SK-N-SH treated with all-trans-retinoic acid at 6 μM for 48 hours (cell line): ENCODE measurements at regions not wholly inside any gene's neighbourhood (a gene's known extent, or its start where the extent isn't known, plus 50 kb on each side); places are given as distances from the start of the nearest gene placed in this dataset.

Experiments
- ATAC-seq: fragments of 200-7000 bp; cut with Tn5 transposase; 3 replicates; pipeline ENCODE4 v1.9.1; 2020; ENCODE audit warnings: mild to moderate bottlenecking, moderate library complexity
- ARNTL ChIP-seq: fragments of 450-650 bp; formaldehyde crosslinking; IDR thresholded peaks from 2 replicates; pipeline ENCODE4 v1.5.0; 2020; ENCODE audit warnings: low read depth, mild to moderate bottlenecking, moderate library complexity, borderline replicate concordance
- BACH2 ChIP-seq: fragments of 250-450 bp; sonication (Bioruptor Pico); IDR thresholded peaks from 2 replicates; pipeline ENCODE4 v1.9.0; 2021; ENCODE audit warnings: mild to moderate bottlenecking, borderline replicate concordance
- CSDC2 ChIP-seq: fragments of 250-450 bp; sonication (Bioruptor Pico); IDR thresholded peaks from 2 replicates; pipeline ENCODE4 v1.5.0; 2020; ENCODE audit warnings: mild to moderate bottlenecking, moderate library complexity
- ESRRG ChIP-seq: fragments of 250-450 bp; sonication (Bioruptor Pico); IDR thresholded peaks from 2 replicates; pipeline ENCODE4 v1.6.1; 2021; ENCODE audit warnings: mild to moderate bottlenecking
- GLIS3 ChIP-seq: fragments of 250-450 bp; sonication (Bioruptor Pico); IDR thresholded peaks from 2 replicates; pipeline ENCODE4 v1.5.0; 2020; ENCODE audit warnings: mild to moderate bottlenecking, moderate library complexity
- ISL1 ChIP-seq: fragments of 250-450 bp; sonication (Bioruptor Pico); IDR thresholded peaks from 2 replicates; pipeline ENCODE4 v2.1.2; 2022; ENCODE audit warnings: mild to moderate bottlenecking, moderate library complexity
- PATZ1 ChIP-seq: fragments of 250-450 bp; sonication (Bioruptor Pico); IDR thresholded peaks from 2 replicates; pipeline ENCODE4 v1.8.0; 2020; ENCODE audit warnings: mild to moderate bottlenecking, moderate library complexity, borderline replicate concordance
- PPARA ChIP-seq: fragments of 250-450 bp; sonication (Bioruptor Pico); IDR thresholded peaks from 2 replicates; pipeline ENCODE4 v1.5.0; 2020; ENCODE audit warnings: mild to moderate bottlenecking, borderline replicate concordance
- RARB ChIP-seq: fragments of 250-450 bp; sonication (Bioruptor Pico); IDR thresholded peaks from 2 replicates; pipeline ENCODE4 v1.8.0; 2021; ENCODE audit warnings: mild to moderate bottlenecking, moderate library complexity
- SNAI2 ChIP-seq: fragments of 250-450 bp; sonication (Bioruptor Pico); IDR thresholded peaks from 2 replicates; pipeline ENCODE4 v1.5.0; 2020; ENCODE audit warnings: mild to moderate bottlenecking, moderate library complexity
- TCF4 ChIP-seq: fragments of 250-450 bp; sonication (Bioruptor Pico); IDR thresholded peaks from 2 replicates; pipeline ENCODE4 v1.8.0; 2021; ENCODE audit warnings: mild to moderate bottlenecking, moderate library complexity, borderline replicate concordance
- TSHZ2 ChIP-seq: fragments of 250-450 bp; sonication (Bioruptor Pico); IDR thresholded peaks from 2 replicates; pipeline ENCODE4 v1.5.0; 2020; ENCODE audit warnings: mild to moderate bottlenecking, moderate library complexity
- ZFP3 ChIP-seq: fragments of 250-450 bp; sonication (Bioruptor Pico); IDR thresholded peaks from 2 replicates; pipeline ENCODE4 v1.5.0; 2020; ENCODE audit warnings: mild to moderate bottlenecking, moderate library complexity
- ZFP30 ChIP-seq: fragments of 450-650 bp; formaldehyde crosslinking; IDR thresholded peaks from 2 replicates; pipeline ENCODE4 v1.5.0; 2022; ENCODE audit warnings: mild to moderate bottlenecking, moderate library complexity
- ZNF565 ChIP-seq: fragments of 450-650 bp; formaldehyde crosslinking; conservative IDR thresholded peaks from 2 replicates; pipeline ENCODE4 v1.5.0; 2020; ENCODE audit warnings: low read depth, mild to moderate bottlenecking, moderate library complexity
- ZNF8 ChIP-seq: fragments of 450-650 bp; formaldehyde crosslinking; IDR thresholded peaks from 2 replicates; pipeline ENCODE4 v1.5.0; 2020; ENCODE audit warnings: mild to moderate bottlenecking, moderate library complexity
- TF ChIP-seq, protein P1 (sequence below): fragments of 250-450 bp; sonication (Bioruptor Pico); IDR thresholded peaks from 2 replicates; pipeline ENCODE4 v1.5.1; 2020; ENCODE audit warnings: low read depth, mild to moderate bottlenecking, moderate library complexity

- no peak for ATAC-seq
- TF ChIP-seq, protein P1, sequence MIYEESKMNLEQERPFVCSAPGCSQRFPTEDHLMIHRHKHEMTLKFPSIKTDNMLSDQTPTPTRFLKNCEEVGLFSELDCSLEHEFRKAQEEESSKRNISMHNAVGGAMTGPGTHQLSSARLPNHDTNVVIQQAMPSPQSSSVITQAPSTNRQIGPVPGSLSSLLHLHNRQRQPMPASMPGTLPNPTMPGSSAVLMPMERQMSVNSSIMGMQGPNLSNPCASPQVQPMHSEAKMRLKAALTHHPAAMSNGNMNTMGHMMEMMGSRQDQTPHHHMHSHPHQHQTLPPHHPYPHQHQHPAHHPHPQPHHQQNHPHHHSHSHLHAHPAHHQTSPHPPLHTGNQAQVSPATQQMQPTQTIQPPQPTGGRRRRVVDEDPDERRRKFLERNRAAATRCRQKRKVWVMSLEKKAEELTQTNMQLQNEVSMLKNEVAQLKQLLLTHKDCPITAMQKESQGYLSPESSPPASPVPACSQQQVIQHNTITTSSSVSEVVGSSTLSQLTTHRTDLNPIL (CRISPR knock-in tag), result no peak
Measured at GRCh38 chr15:47640901-47641300, 76.4 kb upstream of the SEMA6D start.

DNA sequence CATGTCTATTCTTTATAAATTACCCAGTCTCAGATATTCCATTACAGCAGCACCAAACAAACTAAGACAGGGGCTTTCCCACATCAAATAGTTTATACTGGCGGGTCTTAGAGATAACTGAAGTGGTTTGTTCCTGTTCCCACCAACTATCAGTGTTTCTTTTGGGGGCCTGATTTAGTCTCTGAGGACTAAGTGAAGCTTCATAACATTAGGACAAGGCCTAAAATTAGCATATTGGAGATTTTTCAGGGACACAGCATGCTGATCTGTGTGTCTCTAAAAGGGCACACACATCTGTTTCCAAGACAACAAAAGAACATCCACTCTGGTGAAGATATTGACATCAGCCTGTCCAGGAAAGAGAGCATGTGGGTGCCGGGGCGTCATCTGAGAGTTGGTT is 72.6 kb upstream of the SEMA6D start:
- TF ChIP-seq PPARA (CRISPR knock-in tag) (no peak), RARB (no peak), TCF4 (no peak), ZFP30 (CRISPR knock-in tag) (no peak), SNAI2 (CRISPR knock-in tag) (no peak), ZFP3 (CRISPR knock-in tag) (no peak)
- TF ChIP-seq, protein P1 (CRISPR knock-in tag), result no peak
- TF ChIP-seq, all 23 proteins: peak for 0
- ATAC-seq, result no peak

DNA sequence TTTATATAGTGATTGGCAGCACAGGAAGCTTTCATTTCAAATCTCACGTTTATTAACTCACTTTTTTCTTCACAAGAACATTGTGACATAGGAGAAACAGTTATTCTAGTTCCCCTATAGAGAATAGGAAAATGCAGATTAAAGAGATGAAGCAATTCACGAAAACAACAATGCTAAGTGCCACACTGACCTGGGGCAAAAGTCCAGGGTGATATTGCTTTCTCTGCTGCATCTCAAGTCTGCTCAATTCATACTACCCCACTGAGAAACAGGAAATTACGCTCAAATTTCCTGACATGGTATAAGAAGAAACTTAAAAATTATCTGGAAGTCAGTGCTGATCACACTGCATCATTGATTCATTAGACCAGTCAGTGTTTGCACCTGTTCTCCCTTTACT is 66.7 kb upstream of the SEMA6D start:
- ATAC-seq, result no peak
- TF ChIP-seq ARNTL (CRISPR knock-in tag) (no peak), BACH2 (no peak), ESRRG (CRISPR knock-in tag) (no peak), TCF4 (no peak)

DNA sequence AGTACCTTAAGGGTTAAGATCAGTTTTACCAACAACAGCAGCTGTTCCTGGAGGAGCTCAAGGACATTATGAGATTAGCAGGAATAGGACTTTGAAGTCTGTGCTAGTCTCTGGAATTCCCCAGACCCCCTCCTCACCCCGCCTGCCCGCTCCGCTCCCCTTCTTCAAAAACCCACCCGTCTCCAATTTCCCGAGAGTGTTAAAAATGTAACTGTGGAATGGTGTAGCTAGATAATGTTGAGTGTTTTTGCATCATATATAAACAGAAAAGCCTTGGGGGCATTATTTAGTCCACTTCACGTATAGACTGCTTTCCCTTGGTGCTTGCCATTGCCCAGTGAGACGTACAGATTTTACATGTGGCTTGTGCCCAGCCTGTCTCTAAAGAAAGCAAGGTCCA is 65.0 kb upstream of the SEMA6D start:
- no peak for ATAC-seq
- TF ChIP-seq CSDC2 (CRISPR knock-in tag), result no peak

GRCh38 chr15:47652844-47653243 is 64.5 kb upstream of the SEMA6D start:
- ATAC-seq, result no peak
- TF ChIP-seq ZNF8 (CRISPR knock-in tag), result no peak
- TF ChIP-seq RARB, result no peak
- TF ChIP-seq ISL1 (CRISPR knock-in tag), result no peak

DNA sequence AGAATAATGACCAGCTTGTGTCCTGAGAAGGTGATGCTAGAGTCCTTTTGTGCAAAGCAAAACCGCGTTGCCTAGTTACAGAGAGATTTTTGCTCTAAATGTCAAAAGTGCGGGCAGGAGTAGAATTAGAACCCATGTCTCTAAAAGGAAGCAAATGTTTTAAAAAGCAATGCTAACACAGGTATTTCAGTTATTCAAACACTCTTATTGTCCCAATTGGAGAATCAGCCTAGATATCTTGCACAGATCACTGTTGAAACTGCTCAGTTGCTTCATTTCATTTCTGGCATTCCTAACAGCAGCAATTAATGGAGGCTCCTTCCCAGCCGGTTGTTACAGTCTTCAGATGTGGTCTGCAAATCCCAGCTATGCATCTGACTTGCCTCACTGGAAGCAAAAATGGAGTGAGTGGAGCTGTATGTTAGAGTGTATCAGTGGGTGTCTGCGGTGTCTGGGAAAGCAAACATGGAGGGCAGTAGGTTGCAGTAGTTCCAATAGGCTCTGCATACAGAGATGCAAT is 55.6 kb upstream of the SEMA6D start:
- no peak for ATAC-seq

More for the DNA sequence above, 55.6 kb upstream of the SEMA6D start:
- TF ChIP-seq ZNF565 (no peak), TSHZ2 (CRISPR knock-in tag) (no peak), PPARA (CRISPR knock-in tag) (no peak), GLIS3 (CRISPR knock-in tag) (no peak), PATZ1 (CRISPR knock-in tag) (no peak)
- TF ChIP-seq, all 23 proteins: peak for 0
